GM12875 (cell line): ENCODE measurements at regions not wholly inside any gene's neighbourhood (a gene's known extent, or its start where the extent isn't known, plus 50 kb on each side); places are given as distances from the start of the nearest gene placed in this dataset.
"Not testable (repeated sequence)": the region's sequence is repeated elsewhere in the genome, so short reads cannot be mapped to it uniquely, and the experiment has no call there.

Source experiments
- H3K4me3 ChIP-seq: one replicate; pipeline ENCODE4 v1.5.1; 2011; ENCODE audit warnings: low read depth, low read length, control low read depth
- TF ChIP-seq, protein P1 (sequence below): IDR thresholded peaks from 2 replicates; pipeline ENCODE4 v1.5.1; 2011; ENCODE audit warnings: low read depth, mild to moderate bottlenecking, control low read depth, inconsistent platforms, low read length, moderate library complexity, borderline replicate concordance; ENCODE audit not compliant: insufficient read depth

DNA sequence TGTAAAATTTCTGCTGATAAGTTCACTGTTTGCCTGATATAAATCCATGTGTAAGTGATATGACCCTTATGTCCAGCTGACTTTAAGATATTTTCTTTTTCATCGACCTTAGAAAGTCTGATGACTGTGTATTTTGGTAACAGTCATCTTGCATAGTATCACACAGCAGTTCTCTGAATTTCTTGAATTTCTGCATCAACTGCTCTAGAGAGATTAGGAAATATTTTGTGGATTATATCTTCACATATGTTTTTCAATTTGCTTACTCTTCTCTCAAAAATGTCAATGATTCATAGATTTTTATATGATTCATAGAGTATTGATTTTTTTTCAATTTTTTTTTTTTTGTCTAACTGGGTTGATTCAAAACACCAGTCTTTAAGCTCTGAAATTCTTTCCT lies 945.3 kb downstream of the TRIB2 start:
- H3K4me3 ChIP-seq: no peak overlapping the region
- TF ChIP-seq, protein P1, sequence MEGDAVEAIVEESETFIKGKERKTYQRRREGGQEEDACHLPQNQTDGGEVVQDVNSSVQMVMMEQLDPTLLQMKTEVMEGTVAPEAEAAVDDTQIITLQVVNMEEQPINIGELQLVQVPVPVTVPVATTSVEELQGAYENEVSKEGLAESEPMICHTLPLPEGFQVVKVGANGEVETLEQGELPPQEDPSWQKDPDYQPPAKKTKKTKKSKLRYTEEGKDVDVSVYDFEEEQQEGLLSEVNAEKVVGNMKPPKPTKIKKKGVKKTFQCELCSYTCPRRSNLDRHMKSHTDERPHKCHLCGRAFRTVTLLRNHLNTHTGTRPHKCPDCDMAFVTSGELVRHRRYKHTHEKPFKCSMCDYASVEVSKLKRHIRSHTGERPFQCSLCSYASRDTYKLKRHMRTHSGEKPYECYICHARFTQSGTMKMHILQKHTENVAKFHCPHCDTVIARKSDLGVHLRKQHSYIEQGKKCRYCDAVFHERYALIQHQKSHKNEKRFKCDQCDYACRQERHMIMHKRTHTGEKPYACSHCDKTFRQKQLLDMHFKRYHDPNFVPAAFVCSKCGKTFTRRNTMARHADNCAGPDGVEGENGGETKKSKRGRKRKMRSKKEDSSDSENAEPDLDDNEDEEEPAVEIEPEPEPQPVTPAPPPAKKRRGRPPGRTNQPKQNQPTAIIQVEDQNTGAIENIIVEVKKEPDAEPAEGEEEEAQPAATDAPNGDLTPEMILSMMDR: no peak

GRCh38 chr2:13666582-13667414 lies 950.1 kb downstream of the TRIB2 start:
- TF ChIP-seq, protein P1: no peak
- H3K4me3 ChIP-seq: no peak overlapping the region

DNA sequence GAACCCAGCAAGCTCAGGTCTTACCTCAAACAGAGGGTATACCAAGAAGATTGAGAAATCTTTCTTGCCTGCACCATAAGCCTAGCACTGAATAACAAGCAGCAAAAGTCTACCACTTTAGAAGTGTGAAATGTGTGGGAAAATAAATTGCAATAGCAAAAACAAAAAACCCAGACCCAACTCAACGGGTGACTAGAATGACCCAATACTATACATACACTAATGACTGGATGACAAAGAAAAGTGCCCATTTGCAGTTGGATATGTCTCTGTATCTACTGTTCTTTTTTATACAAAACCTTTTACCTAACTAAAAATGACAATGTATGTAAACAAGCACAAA lies 950.6 kb downstream of the TRIB2 start:
- TF ChIP-seq, protein P1: no peak
- H3K4me3 ChIP-seq: no peak overlapping the region

DNA sequence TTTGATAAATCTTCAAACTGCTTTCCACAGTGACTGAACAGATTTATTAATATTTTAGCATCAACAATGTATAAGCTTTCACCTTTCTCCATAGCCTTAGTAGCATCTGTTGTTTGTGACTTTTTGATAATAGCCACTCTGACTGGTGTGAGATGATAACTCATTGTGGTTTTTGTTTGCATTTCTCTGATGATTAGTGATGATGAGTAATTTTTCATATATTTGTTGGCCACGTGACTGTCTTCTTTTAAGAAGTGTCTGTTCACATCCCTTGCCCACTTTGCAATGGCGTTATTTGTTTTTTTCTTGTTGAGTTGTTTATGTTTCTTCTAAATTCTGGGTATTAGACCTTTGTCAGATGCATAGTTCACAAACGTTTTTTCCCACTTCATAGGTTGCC lies 952.9 kb downstream of the TRIB2 start:
- TF ChIP-seq, protein P1: no peak
- H3K4me3 ChIP-seq: no peak overlapping the region

- not testable (repeated sequence) for H3K4me3 ChIP-seq
Observed at GRCh38 chr2:13673821-13674220, 957.1 kb downstream of the TRIB2 start.

DNA sequence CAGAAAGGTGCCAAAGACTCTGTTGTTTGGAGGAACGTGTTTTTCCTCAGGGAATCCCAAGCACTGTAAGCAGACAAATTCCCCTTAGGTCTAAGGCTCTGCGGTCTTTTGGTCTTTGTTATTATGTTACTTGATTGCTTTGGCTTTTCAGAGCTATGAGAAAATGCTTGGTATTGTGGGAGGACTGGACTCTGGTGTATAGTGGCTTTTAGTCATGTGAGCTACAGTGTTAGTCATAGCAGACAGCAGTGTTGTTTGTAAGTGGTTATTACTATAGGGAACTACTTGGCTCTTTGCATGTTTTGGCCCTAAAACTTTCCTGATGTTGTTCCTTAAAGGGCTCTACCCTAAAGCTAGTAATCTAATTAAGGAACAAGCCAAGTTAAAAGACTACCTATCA lies 956.2 kb upstream of the LRATD1 start:
- H3K4me3 ChIP-seq: no peak overlapping the region
- TF ChIP-seq, protein P1: no peak

DNA sequence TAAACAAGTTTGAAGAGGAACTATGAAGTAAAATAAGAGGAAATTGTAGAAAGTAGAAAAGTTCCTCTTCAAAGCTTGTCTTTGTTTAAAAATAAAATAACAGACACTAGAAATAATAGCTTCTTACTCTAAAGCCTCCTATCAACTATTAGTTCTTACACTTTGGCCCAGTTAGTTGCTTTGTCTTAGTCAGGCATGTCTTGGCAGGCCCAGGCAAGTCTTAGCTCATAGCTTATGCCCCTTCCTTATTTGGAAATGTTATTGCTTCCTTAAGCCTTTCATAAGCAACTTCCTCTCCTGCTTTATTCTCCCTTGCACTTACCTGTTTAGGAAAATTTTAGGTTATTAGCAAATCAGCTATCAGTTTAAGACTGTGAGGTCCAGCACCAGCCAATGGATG lies 950.6 kb upstream of the LRATD1 start:
- TF ChIP-seq, protein P1: no peak
- H3K4me3 ChIP-seq: no peak overlapping the region
